GM04504 (cell line): ENCODE measurements at regions not wholly inside any gene's neighbourhood (a gene's known extent, or its start where the extent isn't known, plus 50 kb on each side); places are given as distances from the start of the nearest gene placed in this dataset.

Source experiments
- DNase-seq: peaks from one replicate; pipeline ENCODE4 v3.0.0-alpha.2; 2012; ENCODE audit warnings: low read depth

DNA sequence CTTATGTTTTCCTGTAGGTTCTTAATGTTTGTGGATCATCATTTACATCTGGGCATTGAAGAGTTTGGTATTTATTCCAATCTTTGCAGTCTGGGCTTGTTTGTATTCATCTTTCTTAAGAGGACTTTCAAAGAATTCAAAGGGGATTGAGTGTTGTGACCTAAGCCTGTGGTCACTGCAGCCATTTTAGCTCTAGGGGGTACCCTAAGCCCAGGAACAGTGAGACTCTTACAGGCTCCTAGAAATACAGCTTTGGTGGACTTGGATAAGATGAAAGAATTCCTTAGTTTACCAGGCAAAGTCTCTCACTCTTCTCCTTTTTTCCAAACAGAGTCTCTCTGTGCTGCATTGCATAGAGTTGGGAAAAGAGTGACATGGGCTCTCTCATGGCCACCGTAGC lies 2539.0 kb upstream of the PCDH20 start:
- no peak for DNase-seq

- DNase-seq: no peak
These were observed 2532.4 kb upstream of the PCDH20 start for GRCh38 chr13:63948045-63948444.

- DNase-seq: no peak
These were observed 2529.3 kb upstream of the PCDH20 start for GRCh38 chr13:63944911-63945310.

- no peak for DNase-seq
These were observed 2526.7 kb upstream of the PCDH20 start for GRCh38 chr13:63942372-63942771.

DNA sequence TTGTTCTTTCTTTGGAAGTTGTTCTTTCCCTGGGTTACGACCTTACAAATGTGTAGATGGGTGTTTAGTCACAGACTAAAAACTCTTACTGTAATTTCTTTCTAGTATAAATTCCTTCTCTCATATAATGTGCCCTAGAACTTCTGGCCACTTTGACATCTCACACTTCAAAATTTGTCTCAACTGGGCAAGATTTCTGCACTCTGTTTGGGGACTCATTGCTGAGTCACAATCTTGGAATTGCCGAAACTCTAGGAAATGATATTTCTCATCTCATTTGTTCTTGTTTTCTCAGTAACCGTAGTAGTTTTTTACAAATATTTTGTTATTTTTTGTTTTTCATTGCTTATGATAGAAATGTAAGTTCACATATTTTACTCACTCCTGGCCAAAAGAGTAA lies 2523.2 kb upstream of the PCDH20 start:
- DNase-seq: no peak

DNA sequence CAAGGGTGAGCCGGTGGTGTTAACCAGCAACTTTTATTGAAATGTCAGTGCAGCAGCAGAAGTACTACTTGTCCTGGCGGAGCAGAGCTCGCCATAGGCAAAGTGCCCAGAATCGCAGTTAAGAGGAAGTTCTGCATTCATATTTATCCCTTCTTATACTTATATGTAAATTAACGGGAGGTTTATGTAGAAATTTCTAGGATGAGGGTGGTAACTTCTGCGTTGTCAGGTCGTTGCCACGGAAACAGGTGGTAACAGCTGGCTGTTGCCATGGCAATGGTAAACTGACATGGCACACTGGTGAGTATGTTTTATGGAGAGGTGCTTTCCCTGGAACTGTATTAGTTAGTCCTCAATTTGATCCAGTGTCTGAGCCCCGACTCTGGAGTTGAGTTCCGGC lies 2494.9 kb upstream of the PCDH20 start:
- no peak for DNase-seq

DNA sequence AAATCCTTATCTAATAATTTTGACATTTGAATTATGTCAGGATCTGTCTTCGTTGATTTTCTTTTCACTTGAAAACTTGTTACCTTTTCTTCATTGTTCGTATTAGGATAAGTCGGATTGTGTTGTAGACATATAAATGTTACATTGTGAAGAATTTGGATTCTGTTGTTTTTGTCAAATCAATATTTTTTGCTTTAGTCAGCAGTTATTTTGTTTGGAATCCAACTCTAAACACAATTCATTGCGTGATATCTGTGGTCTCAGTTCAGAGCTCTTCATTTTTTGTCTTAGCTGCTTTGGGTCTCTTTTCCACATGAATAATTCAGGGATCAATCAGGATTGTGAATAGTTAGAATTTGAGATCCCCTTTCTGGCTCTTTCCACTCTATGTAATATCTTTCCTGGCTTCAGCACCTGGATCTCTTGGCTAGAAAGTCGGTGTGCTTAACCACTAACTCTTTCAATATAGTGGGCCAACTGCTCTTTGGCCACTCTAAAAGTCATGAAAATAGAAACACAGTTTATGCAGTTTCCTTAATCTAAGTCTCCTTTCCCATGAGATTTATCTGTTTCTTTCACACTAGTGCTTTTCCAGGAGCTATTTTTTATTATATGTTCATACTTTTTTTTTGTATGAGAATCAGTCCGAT lies 2494.2 kb upstream of the PCDH20 start:
- DNase-seq: no peak

GRCh38 chr13:63902141-63902540 lies 2486.5 kb upstream of the PCDH20 start:
- no peak for DNase-seq

DNA sequence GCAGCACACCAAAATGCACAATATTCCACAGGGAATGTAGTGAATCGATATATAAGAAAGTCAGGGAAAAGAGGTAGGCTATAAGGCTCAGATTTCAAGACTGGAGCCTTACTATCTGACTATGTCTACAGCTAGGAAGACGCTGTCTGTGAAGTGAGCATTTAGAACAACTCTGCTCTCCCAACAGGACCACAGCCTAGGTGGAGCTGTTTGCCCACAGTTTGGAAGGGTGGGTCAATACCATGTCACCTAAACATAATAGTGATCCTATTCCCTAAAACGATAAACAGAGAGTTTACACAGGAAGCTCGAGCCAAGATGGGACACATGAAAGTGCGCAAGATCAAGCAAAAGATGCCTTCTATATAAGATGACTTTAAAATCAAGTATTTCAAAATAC lies 2486.0 kb upstream of the PCDH20 start:
- no peak for DNase-seq

DNA sequence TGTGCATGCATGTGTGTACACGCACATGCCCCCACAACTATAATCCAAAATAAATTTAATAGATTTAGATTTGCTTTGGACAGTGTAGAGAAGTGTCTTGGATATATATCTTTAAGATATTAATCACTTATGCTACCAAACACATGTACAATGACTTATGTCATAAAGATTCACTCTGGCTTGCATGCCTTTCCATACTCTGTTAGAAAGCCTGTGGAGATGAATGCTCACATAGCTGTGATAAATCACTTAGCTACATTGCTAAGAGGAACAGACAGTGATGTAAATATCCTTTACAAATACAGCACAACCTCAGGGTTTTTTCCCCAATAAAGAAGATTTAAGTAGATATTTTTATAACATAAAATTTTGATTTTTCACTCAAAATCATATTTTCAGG lies 2484.8 kb upstream of the PCDH20 start:
- no peak for DNase-seq

GRCh38 chr13:63896321-63896720 lies 2480.7 kb upstream of the PCDH20 start:
- no peak for DNase-seq

- no peak for DNase-seq
These were observed 2466.4 kb upstream of the PCDH20 start for GRCh38 chr13:63882052-63882451.

DNA sequence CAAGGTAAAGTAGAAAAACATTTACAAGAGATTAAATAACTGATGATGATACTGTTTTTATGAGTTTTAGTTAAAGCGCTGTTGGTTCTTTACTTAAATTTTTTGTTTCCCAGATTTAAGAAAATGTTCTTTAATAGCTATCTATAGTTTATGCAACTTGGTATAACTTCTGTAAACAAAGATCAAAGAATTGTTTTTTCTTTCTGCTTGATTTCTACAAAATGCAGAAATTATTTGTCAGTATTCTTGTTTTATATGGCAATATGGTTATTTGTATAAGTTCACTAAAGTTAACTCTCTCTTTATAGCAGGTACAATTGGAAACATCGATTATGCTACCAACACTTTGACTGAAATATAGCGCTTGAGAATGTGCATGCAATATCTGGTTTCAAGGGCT lies 2465.1 kb upstream of the PCDH20 start:
- DNase-seq: no peak

- DNase-seq: no peak
These were observed 2458.3 kb upstream of the PCDH20 start for GRCh38 chr13:63873936-63874335.

DNA sequence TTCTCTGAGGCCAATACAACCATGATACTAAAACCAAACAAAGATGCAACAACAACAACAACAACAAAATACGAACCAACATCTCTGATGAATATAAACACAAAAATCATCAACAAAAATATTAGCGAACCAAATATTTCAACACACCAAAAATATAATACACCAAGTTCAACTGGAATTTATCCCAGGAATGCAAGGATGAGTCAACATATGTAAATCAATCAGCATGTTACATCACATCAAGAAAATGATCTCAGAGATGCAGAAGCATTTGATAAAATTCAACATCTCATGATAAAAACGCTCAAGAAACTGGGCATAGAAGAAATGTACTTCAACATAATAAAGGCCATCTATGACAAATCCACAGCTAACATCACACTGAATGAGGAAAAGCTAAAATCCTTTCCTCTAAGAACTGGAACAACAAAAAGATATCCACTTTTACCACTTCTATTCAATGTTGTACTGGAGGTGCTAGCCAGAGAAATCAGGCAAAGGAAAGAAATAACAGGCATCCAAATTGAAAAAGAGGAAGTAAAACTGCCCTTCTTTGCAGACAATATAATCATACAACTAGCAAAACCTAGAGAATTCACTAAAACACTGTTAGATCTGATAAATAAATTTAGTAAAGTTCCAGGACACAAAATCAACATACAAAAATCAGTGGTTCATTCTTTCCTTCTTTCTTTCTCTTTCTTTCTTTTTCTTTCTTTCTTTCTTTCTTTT lies 2448.7 kb upstream of the PCDH20 start:
- DNase-seq: no peak

DNA sequence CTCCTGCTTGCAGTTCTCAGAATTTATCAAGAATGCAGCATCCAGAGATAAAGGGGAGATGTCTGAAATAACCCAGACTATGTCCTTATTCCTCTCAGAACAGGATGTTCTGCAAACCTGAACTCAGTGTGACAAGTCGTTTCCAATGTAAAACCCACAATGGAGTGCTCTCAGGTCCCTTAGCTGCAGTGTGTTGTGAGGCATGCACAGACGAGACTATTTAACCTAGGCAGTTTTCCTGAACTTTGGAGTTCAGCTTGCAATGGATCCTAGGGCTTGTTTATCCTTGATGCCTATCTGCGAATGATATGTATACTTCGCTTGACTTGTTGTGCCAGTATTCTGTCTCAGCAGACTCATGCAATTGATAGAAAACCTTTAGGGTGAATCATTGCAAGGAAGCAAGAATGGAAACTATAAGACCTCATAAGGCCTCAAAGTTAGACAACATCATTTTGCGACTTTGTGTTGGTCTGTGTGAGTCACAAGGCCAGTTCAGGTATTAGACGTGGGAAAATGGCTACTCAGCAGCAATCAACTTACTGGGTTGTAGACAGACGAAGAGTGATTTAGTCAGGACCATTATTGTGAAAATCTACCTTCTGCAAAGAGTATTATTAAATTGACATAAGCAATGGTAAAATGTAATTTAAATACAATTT lies 2439.9 kb upstream of the PCDH20 start:
- DNase-seq: no peak

GRCh38 chr13:63853816-63854215 lies 2438.2 kb upstream of the PCDH20 start:
- no peak for DNase-seq

- no peak for DNase-seq
These were observed 2435.9 kb upstream of the PCDH20 start for GRCh38 chr13:63851526-63851925.

DNA sequence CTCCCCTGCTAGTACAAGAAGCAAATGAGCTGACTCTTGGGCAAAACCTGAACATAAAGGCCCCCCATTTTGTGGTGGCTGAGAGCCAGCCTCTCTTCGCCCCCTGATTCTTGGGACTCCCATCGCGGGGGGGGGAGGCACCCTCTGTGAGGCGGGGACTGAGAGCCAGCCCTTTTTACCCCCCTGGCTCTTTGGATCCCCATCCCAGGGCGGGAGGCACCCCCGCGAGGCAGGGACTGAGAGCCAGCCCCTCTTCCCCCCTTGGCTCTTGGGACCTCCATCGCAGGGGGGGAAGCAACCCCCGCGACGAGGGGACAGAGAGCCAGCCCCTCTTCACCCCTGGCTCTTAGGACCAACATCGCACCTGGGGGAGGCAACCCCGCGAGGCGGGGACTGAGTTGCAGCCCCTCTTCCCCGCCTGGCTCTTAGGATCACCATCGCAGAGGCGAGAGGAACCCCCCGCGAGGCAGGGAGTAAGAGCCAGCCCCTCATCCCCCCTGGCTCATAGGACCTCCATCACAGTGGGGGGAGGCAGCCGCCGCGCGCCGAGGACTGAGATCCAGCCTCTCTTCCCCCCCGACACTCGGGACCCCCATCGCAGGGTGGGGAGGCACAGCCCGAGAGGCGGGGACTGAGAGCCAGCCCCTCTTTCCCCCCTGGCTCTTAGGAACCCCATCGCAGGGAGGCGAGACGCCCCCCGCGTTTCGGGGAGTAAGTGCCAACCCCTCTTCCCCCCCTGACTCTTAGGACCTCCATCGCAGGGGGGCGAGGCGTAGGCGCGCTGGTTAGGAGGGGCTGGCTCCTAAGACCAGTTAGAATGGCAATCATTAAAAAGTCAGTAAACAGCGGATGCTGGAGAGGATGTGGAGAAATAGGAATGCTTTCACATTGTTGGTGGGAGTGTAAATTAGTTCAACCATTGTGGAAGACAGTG lies 2428.4 kb upstream of the PCDH20 start:
- DNase-seq: no peak

DNA sequence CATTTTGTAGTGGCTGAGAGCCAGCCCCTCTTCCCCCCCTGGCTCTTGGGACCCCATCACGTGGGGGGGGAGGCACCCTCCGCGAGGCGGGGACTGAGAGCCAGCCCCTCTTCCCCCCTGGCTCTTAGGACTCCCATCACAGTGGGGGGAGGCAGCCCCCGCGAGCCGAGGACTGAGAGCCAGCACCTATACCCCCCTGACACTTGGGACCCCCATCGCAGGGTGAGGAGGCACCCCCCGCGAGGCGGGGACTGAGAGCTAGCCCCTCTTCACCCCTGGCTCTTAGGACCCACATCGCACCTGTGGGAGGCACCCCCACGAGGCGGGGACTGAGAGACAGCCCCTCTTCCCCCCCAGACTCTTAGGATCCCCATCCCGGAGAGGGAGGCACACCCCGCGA lies 2426.5 kb upstream of the PCDH20 start:
- no peak for DNase-seq

DNA sequence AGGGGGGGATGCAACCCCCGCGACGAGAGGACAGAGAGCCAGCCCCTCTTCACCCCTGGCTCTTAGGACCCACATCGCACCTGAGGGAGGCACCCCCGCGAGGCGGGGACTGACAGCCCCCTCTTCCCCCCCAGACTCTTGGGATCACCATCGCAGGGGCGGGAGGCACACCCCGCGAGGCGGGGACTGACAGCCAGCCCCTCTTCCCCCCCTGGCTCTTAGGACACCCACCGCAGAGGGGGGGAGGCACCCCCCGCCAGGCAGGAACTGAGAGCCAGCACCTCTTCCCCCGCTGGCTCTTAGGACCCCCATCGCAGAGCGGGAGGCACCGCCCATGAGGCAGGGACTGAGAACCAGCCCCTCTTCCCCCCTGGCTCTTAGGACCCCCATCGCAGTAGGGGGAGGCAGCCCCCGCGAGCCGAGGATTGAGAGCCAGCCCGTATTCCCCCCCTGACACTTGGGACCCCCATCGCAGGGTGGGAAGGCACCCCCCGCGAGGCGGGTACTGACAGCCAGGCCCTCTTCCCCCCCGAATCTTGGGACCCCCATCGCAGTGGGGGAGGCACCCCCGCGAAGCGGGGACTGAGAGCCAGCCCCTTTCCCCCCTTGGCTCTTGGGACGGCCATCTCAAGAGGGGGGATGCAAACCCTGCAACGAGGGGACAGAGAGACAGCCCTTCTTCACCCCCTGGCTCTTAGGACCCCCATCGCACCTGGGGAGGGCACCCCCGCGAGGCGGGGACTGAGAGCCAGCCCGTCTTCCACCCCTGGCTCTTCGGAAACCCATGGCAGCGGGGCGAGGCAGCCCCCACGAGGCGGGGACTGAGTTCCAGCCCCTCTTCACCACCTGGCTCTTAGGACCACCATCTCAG lies 2425.1 kb upstream of the PCDH20 start:
- no peak for DNase-seq
